Myocyte (in vitro differentiated cells): ENCODE measurements at regions not wholly inside any gene's neighbourhood (a gene's known extent, or its start where the extent isn't known, plus 50 kb on each side); places are given as distances from the start of the nearest gene placed in this dataset.
"Not testable (repeated sequence)": the region's sequence is repeated elsewhere in the genome, so short reads cannot be mapped to it uniquely, and the experiment has no call there.

Source experiments
- DNase-seq: peaks from one replicate; pipeline ENCODE4 v3.0.0-alpha.2; 2012; ENCODE audit warnings: low read depth

DNA sequence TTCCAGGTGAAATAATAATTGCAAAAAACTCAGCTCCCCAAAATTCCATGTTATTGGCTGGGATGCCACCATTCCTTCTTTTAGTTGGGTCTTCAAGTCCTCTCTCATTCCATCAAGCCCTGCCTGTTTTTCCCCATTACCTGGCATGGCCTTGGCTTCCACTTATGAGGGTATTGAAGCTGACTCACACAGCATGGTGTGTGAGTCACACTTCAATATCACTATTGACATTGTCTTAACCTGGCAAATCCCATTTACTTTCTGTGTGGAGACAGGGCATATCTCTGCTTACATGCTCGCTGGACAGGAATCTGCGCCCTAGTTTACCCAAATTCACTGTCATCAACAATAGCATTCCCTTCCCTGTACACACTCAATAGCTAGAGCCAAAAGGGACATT is 1806.8 kb downstream of the BRINP3 start:
- DNase-seq = no peak

DNA sequence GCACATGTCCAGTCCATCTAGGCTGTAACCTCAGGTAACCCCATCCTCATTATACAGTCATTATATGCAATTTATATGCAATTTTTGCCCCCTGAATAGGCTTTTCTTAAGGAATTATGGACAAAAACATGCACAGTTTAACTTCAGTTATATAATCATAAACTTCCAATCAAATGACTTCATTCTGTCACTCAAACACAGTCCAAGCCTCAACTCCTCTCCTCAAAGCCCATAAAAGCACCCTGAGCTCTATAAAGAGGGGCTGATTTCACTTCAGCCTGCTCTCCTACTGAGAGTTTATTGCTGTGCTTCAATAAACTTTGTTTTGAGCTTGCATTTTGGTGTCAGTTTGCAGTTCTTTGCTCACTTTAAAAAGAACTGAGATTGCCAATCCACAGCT is 1805.5 kb downstream of the BRINP3 start:
- DNase-seq = no peak

DNA sequence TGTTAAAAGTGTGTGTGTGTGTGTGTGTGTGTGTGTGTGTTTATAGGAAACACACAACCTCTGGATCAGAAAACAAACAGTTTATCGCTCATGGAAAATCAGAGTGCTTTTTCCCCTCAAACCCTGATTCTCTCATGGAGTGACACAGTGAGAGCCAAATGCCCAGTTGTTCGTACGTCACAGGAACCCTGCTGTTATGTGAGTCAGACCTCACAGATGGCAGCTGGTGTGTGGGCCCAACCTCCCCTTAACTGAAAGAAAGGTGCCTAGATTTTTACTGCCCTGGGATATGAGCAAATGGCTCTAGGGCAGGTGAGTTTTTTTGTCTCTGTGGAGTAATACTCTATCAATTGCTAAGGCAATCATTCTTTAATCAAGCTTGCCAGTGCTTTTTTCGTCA is 1788.1 kb downstream of the BRINP3 start:
- no peak for DNase-seq

DNA sequence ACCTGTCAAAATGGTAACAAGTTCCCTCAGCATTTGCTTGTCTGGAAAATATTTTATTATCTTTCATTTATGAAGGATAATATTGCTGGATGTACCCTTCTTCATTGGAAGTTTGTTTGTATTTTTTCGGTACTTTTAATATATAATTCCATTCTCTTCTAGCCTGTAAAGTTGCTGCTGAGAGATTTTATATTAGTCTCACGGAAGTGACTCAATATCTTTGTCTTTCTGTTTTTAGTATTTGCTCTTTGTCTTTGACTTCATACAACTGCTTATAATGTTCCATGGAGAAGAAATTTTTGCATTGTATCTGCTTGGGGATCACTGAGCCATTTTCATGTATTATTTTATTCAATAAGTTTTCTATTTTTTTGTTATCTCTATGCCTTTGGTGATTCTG is 1777.5 kb downstream of the BRINP3 start:
- DNase-seq = no peak

DNA sequence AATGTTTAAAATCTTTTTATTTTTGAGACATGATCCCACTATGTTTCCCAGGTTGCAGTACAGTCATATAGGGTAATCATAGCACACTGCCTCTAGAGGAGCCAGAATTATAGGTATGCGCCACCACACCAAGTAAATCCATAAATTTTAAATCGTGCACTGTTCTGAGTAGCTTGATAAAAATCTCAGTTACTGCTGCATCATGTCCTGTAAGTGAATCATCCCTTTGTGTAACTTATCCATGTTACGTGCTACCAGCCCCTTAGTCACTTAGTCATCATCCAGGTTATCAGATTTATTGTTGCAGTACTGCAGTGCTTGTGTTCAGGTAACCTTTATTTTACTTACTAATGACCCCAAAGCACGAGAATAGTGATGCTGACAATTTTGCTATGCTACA is 1770.9 kb downstream of the BRINP3 start:
- DNase-seq = no peak

DNA sequence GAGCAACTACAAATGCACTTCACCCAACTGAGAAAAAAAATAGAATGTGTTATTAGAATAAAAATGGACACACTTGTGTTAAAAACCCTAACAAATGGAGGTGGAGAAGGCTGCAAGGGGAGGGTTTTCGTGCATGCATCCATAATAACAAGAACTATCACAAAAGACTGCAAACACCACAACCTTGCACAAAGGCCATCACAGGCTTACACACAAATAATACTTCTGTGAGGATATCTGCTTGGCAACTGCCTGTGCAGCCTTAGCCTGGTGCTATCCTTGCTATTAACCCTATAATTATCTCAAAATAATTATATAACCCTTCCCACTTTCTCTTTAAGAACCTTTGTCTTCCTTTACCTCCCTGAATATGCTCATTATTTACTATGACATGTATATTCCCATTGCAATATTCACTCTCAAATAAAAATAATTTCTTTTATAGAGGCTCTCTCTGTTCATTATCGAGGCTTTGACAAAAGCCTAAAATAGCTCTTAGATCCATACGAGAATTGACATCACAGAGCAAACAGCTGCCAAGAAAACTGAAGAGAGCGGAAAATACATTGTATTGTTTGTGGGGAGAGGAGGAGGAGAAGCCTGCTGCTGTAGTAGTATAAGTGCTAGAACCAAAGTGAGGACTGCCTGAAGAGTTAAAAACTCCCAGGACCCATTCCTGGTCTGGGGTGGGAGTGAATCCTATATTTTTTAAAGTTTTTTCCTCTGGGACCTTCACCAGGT is 1768.7 kb downstream of the BRINP3 start:
- no peak for DNase-seq

DNA sequence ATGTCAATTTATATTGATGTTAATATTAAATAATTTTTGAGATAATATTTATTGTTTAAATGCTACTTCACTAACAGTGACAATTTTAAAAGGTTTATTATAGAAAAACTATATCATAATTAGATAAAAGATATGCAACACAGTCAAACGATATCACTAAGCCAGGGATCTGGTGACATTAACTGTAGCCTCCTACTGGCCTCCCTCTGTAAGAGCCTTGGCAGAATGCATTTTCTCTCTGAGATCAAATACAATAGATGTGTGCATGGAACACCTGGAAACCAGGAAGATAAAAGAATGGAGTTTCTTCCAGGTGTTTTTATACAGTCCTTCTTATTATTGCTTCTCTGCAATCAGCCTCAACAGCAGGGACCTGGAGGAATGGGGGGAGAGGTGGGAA is 1762.1 kb downstream of the BRINP3 start:
- DNase-seq = no peak

DNA sequence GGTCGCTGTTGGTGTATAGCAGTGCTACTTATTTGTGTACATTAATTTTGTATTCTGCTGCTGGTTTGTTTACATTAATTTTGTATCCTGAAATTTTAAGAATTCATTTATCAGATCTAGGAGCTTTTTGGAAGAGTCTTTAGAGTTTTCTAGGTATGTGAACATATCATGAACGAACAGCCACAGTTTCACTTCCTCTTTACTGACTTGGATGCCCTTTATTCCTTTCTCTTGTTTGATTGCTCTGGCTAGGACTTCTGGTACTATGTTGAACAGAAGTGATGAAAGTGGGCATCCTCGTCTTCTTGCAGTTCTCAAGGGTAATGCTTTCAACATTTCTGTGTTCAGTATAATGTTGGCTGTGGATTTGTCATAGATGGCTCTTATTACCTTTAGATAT is 1757.9 kb downstream of the BRINP3 start:
- DNase-seq = no peak

DNA sequence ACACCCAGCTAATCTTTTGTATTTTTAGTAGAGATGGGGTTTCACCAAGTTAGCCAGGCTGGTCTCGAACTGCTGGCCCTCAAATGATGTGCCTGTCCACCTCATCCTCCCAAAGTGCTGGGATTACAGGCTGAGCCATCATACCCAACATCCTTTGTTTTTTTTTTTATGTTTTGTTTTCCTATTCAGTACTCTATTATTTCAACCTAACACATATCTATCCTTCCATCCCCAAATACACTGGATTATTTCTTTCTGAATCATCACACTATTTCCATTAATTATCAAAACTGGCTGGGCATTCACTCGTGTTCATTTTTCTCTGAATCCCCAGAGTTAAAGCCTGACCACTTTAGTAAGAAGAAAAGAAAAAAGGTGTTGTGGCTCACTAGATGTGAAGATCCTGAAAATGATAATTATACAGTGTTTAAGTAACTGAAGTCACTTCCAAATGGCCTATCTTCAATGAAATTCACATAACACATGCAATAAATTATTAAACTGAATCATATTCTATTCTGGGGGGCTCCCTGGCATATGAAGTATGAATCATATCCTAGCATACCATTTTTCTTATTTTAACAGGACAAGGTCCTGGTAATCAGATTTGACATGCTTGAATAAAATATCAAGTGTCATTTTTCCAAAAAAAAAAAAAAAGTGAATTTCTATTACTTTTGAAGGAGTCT is 1754.2 kb downstream of the BRINP3 start:
- no peak for DNase-seq

DNA sequence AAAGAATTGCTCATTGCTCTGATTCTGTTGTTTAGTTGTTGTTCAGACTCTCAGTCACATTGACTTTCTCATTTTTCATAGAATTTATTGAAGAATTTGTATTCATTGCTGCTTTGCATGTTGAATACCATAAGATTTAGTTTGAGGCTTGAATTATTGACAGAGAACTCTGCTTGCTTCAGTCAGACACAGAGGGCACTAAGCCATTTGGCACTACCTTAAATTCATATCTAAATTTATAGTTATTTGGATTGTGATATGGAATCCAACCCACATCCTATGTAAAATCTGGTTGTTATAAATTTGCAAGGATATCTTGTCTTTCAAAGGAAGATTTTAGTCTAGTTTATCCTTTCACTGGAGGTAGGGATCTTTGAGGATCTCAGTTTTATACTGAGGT is 1748.6 kb downstream of the BRINP3 start:
- DNase-seq = no peak

DNA sequence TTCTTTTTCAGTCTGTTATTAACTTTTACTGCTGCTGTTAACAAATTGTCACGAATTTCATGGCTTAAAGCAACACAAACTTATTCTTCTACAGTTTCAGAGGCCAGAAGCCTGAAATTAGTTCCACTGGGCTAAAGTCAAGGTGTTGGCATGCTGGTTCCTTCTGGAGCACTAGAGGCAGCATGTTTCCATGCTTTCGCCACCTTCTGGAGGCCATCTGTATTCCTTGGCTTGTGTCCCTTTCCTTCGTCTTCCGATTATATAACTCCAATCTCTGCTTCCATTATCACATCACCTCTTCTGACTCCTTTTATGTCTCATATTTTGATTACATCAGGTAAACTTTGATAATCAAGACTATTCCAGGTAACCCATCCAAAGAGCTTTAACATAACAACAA is 1742.1 kb downstream of the BRINP3 start:
- DNase-seq = no peak

DNA sequence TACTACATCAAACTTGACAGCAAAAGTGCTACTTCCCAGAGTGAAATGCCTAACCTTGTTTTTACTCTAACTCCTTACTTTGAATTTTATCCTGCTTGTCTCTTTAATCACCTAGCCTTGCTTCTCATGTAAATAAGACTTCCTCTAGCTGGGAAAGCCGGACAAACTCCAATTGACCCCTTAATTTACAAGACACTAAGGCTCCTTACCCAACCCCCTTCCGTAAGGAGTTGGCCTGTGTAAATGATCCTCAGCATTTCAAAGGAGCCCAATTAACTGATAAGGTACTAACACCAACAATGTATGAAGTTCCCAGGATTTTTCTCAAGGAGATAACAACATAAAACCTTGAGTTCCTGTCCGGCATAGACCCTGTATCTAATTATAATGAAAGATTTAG is 1728.4 kb downstream of the BRINP3 start:
- DNase-seq = not testable (repeated sequence)

DNA sequence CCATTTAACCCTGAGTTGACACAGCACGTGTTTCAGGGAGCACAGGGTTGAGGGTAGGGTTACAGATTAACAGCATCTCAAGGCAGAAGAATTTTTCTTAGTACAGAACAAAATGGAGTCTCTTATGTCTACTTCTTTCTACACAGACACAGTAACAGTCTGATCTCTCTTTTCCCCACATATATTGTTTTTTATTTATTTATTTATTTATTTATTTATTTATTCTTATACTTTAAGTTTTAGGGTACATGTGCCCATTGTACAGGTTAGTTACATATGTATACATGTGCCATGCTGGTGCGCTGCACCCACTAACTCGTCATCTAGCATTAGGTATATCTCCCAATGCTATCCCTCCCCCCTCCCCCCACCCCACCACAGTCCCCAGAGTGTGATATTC is 1725.6 kb downstream of the BRINP3 start:
- DNase-seq = not testable (repeated sequence)

DNA sequence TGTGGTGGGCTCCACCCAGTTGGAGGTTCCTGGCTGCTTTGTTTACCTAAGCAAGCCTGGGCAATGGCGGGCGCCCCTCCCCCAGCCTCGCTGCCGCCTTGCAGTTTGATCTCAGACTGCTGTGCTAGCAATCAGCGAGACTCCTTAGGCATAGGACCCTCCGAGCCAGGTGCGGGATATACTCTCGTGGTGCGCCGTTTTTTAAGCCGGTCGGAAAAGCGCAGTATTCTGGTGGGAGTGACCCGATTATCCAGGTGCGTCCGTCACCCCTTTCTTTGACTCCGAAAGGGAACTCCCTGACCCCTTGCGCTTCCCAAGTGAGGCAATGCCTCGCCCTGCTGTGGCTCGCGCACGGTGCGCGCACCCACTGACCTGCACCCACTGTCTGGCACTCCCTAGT is 1719.9 kb downstream of the BRINP3 start:
- DNase-seq = not testable (repeated sequence)

DNA sequence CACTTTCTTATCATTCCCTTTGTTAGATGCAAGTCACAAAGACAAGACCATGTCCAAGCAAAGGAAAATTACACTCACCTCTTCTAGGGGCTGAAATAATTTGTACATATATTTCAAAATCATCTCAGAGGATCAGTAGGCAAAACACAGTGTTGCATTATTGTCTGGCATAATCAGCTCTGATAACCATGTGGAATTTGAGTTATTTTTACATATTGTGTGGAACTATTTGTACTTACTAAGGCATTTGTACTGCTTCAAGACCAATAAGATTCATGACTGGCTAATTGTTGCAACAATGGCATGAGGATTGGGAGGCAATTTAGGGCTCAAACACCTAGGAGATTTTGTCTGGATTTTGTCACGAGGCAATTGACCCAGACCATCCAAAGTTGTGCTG is 1716.4 kb downstream of the BRINP3 start:
- no peak for DNase-seq

DNA sequence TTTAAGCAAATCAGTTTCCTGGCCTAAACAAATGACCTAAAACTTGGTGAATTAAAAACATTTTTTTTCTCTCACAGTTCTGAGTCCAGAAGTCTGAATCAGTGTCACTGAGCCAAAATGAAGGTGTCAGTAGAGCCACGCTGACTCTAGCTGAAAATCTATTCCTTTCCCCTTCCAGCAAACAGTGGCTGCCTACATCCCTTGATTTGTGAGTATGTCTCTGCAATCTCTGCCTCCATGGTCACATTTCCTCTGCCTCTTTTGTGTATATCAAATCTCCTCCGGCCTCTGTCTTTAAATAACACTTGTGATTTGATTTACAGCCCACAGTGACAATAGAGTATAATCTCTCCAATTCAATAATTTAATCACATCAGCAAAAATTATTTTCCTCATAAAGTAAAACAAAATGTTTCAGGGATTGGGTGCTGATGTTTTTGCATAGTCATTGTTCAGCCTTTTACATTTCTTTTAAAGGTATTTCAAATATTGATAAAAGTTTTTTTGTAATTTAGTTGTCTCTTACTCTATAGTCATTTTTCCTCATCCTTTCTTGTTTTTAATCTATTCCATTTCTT is 1715.4 kb downstream of the BRINP3 start:
- no peak for DNase-seq

DNA sequence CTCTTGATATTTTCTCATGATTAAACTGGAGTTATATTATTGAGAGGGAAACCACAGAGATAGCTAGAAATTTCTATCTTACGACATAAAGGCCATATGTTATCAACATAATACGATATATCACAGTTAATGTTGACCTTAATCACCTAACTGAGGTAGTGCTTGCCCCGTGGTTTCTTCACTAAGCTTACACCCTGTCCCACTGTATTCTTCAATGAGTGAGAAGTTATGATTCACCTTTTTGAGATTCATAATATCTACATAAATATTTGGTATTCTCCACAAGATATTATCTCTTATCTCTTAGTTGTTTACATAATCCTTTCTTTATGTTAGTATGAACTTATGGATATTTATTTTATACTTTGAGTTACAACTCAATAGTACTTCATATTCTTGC is 1714.1 kb downstream of the BRINP3 start:
- no peak for DNase-seq

DNA sequence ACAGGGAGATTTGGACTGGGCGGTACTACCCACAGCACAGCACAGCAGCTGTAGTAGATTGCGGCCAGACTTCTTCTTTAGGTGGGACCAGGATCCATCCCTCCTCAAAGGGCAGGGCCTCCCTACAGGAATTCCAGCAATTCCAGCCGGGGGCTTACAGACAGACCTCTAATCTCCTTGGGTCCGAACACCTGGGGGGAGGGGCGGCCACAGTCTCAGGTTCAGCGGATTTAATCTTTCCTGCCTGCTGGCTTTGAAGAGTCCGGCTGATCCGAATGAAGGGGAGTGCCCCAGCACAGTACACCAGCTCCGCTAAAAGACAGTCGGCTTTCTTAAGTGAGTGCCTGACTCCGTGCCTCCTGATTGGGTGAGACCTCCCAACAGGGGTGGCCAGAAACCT is 1708.5 kb downstream of the BRINP3 start:
- no peak for DNase-seq

DNA sequence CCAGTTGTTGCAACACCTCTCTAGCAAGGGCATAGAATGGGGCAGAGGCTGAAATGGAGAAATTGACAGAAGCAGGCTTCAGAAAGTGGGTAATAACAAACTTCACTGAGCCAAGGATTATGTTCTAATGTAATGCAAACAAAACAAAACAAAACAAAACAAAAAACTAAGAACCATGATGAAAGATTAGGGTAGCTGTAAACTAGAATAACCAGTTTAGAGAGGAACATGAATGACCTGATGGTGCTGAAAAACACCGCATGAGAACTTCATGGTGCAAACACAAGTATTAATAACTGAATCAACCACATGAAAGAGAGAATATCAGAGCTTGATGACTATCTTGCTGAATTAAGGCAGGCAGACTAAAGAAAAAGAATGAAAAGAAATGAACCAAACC is 1707.7 kb downstream of the BRINP3 start:
- DNase-seq = no peak

DNA sequence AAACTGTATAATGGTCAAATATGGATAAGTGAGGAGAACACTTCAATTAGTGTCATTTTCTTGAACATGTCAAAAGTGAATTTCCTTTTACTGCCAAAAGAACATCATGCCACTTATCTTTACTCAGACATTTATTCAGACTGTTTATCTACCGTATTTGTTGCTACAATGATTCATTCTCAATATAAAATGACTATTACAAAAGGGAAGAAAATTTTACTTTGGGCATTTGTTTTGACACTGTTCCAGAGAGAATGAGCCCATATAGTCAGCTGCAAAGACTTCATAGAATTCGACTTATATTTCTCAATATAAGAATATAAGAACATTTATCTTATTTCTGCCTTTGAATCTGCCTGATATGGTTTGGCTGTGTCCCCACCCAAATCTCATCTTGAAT is 1699.1 kb downstream of the BRINP3 start:
- no peak for DNase-seq

DNA sequence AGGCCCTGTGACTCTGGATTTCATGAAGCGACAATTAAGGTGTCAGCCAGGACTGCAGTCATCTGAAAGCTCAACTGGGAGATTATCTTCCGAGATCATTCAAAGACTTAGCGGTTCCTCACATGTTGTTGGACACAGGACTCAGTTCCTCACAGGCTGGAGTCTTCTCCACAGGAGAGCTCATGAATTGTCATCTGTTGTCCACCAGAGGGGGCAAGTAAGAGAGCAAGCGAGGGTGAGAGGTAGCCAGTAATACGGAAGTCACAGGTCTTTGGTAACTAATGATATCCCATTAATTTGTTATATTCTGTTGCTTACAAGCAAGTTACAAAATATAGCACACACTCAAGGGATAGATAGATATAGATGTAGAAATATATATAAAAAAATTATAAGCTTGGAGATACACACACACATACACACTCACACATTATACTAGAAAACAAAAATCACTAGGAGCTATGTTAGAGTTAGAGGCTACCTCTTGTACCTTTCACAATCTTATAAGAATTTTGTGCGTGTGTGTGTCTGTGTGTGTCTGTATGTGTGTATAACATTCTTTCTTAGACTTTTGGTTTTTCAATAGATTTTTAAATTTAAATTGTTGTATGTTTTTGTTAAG is 1695.3 kb downstream of the BRINP3 start:
- peak; percentile 1 for DNase-seq

DNA sequence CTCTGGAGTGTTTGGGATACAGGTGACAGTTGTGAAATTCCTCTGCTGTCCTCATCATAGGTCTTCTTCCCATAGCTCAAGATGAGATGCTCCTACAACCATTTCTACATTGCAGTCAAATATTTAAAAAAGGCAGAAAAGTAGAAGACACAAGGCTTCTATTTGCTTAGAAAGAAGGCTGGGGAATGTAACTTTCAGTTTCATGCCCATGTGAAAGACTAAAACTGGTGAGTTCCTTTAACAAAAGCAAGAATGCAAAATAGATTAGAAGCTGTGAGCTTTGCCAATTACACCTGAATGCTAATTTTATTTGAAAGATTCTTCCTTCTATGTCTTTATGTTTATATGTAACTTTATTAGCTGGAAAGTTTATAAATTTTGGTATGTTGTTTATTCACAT is 1682.7 kb downstream of the BRINP3 start:
- DNase-seq = no peak
